Neutrophil (primary cell): ENCODE measurements at regions not wholly inside any gene's neighbourhood (a gene's known extent, or its start where the extent isn't known, plus 50 kb on each side); places are given as distances from the start of the nearest gene placed in this dataset.

Experiments used
- H3K27ac ChIP-seq: fragments of 200-600 bp; sonication (generic); 2 replicates; pipeline ENCODE4 v1.5.1; 2016; ENCODE audit warnings: mild to moderate bottlenecking, moderate library complexity
- H3K27me3 ChIP-seq: fragments of 200-600 bp; sonication (generic); 2 replicates; pipeline ENCODE4 v1.6.0; 2016; ENCODE audit warnings: mild to moderate bottlenecking
- H3K36me3 ChIP-seq: fragments of 200-600 bp; sonication (generic); 2 replicates; pipeline ENCODE4 v1.5.1; 2017
- H3K4me1 ChIP-seq, 2 experiments: fragments of 200-600 bp in 1 of 2; sonication (generic) in 1 of 2; 1 replicate in 1 of 2; 2 replicates in 1 of 2; pipeline versions ENCODE4 v1.5.1 to v1.6.1; 2013 to 2016; ENCODE audit warnings: low read depth in 1 of 2, low read length in 1 of 2, mild to moderate bottlenecking in 1 of 2, moderate library complexity in 1 of 2; ENCODE audit not compliant: control insufficient read depth in 1 of 2, insufficient read depth in 1 of 2
- H3K4me3 ChIP-seq, 2 experiments: fragments of 200-600 bp in 1 of 2; sonication (generic) in 1 of 2; 1 replicate in 1 of 2; 2 replicates in 1 of 2; pipeline ENCODE4 v1.5.1; 2013 to 2016; ENCODE audit warnings: low read depth in 1 of 2, low read length in 1 of 2, mild to moderate bottlenecking in 1 of 2, moderate library complexity in 1 of 2
- H3K9me3 ChIP-seq: fragments of 200-600 bp; sonication (generic); 2 replicates; pipeline ENCODE4 v1.5.1; 2016
- TF ChIP-seq, protein P1 (sequence below): fragments of 200-600 bp; sonication (generic); IDR thresholded peaks from 2 replicates; pipeline ENCODE4 v1.5.1; 2016; ENCODE audit warnings: antibody characterized with exemption

- Histone ChIP-seq H3K9me3 (no peaks in the 10 kb centered on the region), H3K4me3 (no peak overlapping the region), H3K4me1 (peaks cover 18 to 23% of the 10 kb centered on the region in 2 experiments), H3K36me3 (no peaks in the 10 kb centered on the region), H3K27me3 (no peaks in the 10 kb centered on the region), H3K27ac (no peak overlapping the region)
- TF ChIP-seq, protein P1, sequence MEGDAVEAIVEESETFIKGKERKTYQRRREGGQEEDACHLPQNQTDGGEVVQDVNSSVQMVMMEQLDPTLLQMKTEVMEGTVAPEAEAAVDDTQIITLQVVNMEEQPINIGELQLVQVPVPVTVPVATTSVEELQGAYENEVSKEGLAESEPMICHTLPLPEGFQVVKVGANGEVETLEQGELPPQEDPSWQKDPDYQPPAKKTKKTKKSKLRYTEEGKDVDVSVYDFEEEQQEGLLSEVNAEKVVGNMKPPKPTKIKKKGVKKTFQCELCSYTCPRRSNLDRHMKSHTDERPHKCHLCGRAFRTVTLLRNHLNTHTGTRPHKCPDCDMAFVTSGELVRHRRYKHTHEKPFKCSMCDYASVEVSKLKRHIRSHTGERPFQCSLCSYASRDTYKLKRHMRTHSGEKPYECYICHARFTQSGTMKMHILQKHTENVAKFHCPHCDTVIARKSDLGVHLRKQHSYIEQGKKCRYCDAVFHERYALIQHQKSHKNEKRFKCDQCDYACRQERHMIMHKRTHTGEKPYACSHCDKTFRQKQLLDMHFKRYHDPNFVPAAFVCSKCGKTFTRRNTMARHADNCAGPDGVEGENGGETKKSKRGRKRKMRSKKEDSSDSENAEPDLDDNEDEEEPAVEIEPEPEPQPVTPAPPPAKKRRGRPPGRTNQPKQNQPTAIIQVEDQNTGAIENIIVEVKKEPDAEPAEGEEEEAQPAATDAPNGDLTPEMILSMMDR: no peak
Observed at GRCh38 chr3:71896751-71897150, 111.8 kb upstream of the PROK2 start.

DNA sequence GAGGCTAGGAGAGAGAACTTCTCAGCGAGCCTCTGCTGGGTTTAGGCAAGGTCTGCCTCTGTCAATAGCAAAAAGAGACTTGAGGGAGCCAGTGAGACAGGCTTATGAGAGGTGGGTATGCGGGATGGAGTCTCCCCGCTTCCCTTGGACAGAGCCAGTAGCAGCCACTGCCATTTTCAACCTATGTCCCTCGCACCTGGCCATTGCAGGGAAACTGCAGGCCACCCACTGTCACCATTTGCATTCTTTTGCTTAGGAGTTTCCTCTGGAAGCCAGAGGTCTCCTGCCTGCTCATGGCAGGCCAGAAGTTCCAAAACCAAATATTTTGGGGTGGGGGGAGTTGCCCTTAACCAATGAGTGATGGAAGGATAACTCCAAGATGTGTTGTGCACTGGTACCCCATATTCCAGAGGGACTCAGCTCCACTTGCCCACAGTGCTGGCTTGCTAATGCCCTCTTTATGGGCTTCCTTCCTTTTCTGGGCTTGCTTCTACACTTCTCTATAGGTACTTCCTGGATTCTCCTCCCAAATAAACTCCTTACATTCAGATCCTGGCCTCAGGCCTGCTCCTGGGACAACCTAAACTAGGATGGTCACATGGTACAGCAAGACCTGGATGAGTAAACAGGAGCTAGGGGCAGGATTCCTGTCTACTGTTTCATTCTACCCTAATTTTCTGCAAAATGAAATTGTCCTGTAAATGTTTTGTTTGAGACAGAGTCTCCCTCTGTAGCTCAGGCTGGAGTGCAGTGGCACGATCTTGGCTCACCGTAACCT, 108.9 kb upstream of the PROK2 start:
- Histone ChIP-seq H3K4me1 (peaks cover 36 to 45% of the 10 kb centered on the region in 2 experiments), H3K27me3 (no peaks in the 10 kb centered on the region), H3K4me3 (no peak overlapping the region), H3K36me3 (no peaks in the 10 kb centered on the region), H3K9me3 (no peaks in the 10 kb centered on the region), H3K27ac (no peak overlapping the region)
- TF ChIP-seq, protein P1: no peak

DNA sequence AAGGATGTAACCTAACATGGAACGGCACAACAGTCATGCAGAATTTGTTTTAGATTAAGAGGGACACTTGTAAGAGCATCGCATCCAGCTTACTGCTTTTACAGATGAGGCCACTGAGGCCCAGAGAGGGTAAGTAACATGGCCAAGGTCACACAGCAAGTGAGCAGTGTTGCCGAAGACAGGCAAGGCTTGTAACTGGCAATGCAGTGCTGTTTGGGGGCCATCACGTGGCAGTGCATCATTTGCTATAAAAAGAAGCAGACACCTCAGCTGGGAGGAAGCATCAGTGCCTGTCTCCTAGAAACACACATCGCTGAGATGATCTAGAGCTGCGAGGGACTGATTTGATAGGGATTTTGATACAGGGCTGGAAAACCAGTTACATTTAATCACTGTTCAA, 108.2 kb upstream of the PROK2 start:
- TF ChIP-seq, protein P1: no peak
- Histone ChIP-seq H3K36me3 (no peaks in the 10 kb centered on the region), H3K4me1 (peaks cover 37 to 48% of the 10 kb centered on the region in 2 experiments), H3K27me3 (no peaks in the 10 kb centered on the region), H3K4me3 (no peak overlapping the region), H3K27ac (no peak overlapping the region), H3K9me3 (no peaks in the 10 kb centered on the region)

DNA sequence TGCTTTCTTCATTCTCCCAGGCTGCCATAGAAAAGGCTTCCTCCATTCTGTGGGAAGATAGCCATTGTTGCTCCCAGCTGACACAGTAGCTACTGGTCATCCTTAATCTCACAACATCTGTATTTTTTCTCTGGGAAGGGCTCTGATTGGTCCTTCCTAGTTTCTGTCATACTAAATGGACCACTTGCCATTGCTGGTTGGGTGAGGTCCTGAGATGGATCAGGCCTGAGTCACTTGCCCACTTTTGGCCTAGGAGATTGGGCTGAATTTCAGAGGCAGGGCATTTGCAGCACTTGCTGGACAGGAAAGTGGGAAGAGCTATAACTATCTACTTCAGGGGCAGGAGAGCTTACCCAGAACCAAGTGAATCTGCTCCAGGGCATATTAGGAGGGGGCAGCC, 106.5 kb upstream of the PROK2 start:
- Histone ChIP-seq H3K27ac (peak overlapping the region; percentile 57), H3K9me3 (no peaks in the 10 kb centered on the region), H3K36me3 (no peaks in the 10 kb centered on the region), H3K4me1 (peaks cover 34 to 44% of the 10 kb centered on the region in 2 experiments), H3K4me3 (no peak overlapping the region), H3K27me3 (no peaks in the 10 kb centered on the region)
- TF ChIP-seq, protein P1: no peak

DNA sequence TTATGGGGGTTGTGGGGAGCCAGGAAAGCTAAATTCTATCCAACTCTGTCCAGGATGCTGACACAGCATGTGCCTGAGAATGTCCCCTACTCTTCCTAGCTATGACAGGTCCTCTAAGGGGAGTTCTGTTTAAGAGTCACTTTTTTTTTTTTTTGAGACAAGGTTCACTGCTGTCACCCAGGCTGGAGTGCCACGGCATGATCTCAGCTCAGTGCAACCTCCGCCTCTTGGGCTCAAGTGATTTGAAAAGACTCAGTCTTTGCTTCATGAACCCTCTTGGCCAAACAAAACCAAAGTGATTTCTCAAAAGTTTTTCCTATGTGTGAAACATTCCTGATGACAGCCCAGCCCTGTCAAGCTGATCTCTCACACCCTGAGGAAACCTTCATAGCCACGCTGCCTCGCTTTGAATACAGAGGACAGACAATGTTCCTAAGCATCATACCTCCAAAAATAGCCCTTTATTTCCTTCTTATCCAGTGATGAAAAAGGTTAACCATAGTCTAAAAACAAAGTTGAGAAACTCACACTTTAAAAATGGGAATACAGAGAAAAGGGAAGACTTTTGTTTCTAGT, 105.5 kb upstream of the PROK2 start:
- Histone ChIP-seq H3K27me3 (no peaks in the 10 kb centered on the region), H3K9me3 (no peaks in the 10 kb centered on the region), H3K27ac (peak overlapping the region; percentile 57), H3K36me3 (no peaks in the 10 kb centered on the region), H3K4me3 (no peak overlapping the region), H3K4me1 (peaks cover 29 to 40% of the 10 kb centered on the region in 2 experiments)
- TF ChIP-seq, protein P1: no peak
